A673 (cell line): ENCODE measurements at regions not wholly inside any gene's neighbourhood (a gene's known extent, or its start where the extent isn't known, plus 50 kb on each side); places are given as distances from the start of the nearest gene placed in this dataset.

Experiments
- BruUV-seq: library from RNA; stranded (reverse); fragments of 400-500 nt; replicated peaks from 2 replicates; lab custom pipeline; 2021; lab: Mats Ljungman, UMichigan
- CTCF ChIA-PET: fragments of 300-600 bp; sonication (Branson Sonifier 250); formaldehyde crosslinking; loops from one replicate; lab custom pipeline; 2022; ENCODE audit warnings: antibody characterized with exemption; lab: Charles Lee
- POLR2A ChIA-PET: fragments of 300-600 bp; sonication (Branson Sonifier 250); formaldehyde crosslinking; loops from one replicate; lab custom pipeline; 2022; ENCODE audit warnings: antibody characterized with exemption; ENCODE audit not compliant: low non-redundant PET; lab: Charles Lee
- DNase-seq: peaks from one replicate; pipeline ENCODE4 v3.0.0-alpha.2; 2015; ENCODE audit warnings: low spot score
- H3K27ac ChIP-seq: fragments of 200-600 bp; sonication (generic); 2 replicates; pipeline ENCODE4 v1.5.1; 2016; ENCODE audit warnings: mixed run types, low read depth, mild to moderate bottlenecking, mixed read lengths, antibody characterized with exemption, low read length; ENCODE audit not compliant: poor library complexity, severe bottlenecking
- H3K27me3 ChIP-seq: fragments of 200-600 bp; sonication (generic); replicated peaks from 2 replicates; pipeline ENCODE4 v1.6.1; 2017; ENCODE audit warnings: mixed run types, low read depth, mild to moderate bottlenecking, mixed read lengths, antibody characterized with exemption, low read length; ENCODE audit not compliant: insufficient read depth, poor library complexity
- H3K36me3 ChIP-seq: fragments of 200-600 bp; sonication (generic); 2 replicates; pipeline ENCODE4 v1.6.1; 2016; ENCODE audit warnings: mixed run types, mild to moderate bottlenecking, mixed read lengths, antibody characterized with exemption, low read length; ENCODE audit not compliant: insufficient read depth, poor library complexity, severe bottlenecking
- H3K4me1 ChIP-seq: fragments of 200-600 bp; sonication (generic); 2 replicates; pipeline ENCODE4 v1.6.1; 2017; ENCODE audit warnings: mixed run types, mild to moderate bottlenecking, mixed read lengths, antibody characterized with exemption, low read length; ENCODE audit not compliant: insufficient read depth, poor library complexity, severe bottlenecking
- H3K4me3 ChIP-seq: fragments of 200-600 bp; sonication (generic); 2 replicates; pipeline ENCODE4 v1.5.1; 2016; ENCODE audit warnings: low read depth, mixed run types, mild to moderate bottlenecking, mixed read lengths, low read length; ENCODE audit not compliant: poor library complexity, severe bottlenecking
- H3K9me3 ChIP-seq: fragments of 200-600 bp; sonication (generic); 2 replicates; pipeline ENCODE4 v1.6.1; 2016; ENCODE audit warnings: mixed run types, low read depth, mild to moderate bottlenecking, mixed read lengths, antibody characterized with exemption, low read length; ENCODE audit not compliant: poor library complexity, severe bottlenecking
- EZH2 ChIP-seq: fragments of 200-600 bp; sonication (generic); IDR thresholded peaks from 2 replicates; pipeline ENCODE4 v1.6.1; 2017; ENCODE audit warnings: borderline replicate concordance, low read depth, mild to moderate bottlenecking, mixed read lengths, antibody characterized with exemption, low read length; ENCODE audit not compliant: poor library complexity, severe bottlenecking
- intact Hi-C: fragments of 100-400 bp; cut with micrococcal nuclease; formaldehyde crosslinking; loops from one replicate; pipeline ENCODE4 v1.10.0; 2022; ENCODE audit not compliant: unreplicated experiment
- TF ChIP-seq, protein P1 (sequence below): fragments of 300-800, 200-600 bp; sonication (generic); conservative IDR thresholded peaks from 2 replicates; pipeline ENCODE4 v1.5.1; 2017; ENCODE audit warnings: low read depth, mild to moderate bottlenecking, antibody characterized with exemption, low read length, moderate library complexity, mixed read lengths

DNA sequence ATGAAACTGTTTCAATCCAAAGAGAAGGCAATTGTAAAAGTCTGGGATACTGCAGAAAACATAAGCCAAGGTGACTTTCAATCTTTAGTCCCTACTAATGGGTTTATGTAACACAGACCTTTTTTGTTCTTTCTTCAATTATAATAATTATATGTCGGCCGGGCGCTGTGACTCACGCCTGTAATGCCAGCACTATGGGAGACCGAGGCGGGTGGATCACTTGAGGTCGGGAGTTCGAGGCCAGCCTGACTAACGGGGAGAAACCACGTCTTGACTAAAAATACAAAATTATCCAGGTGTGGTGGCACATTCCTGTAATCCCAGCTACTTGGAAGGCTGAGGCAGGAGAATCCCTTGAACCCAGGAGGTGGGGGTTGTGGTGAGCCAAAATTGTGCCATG is 489.8 kb upstream of the CTSO start:
- no TSS peak for BruUV-seq
- no peak for DNase-seq
- no peak overlapping the region for H3K4me3 ChIP-seq
- no peaks in the 10 kb centered on the region for H3K4me1 ChIP-seq
- H3K36me3 ChIP-seq = no peaks in the 10 kb centered on the region
- no peaks in the 10 kb centered on the region for H3K27me3 ChIP-seq
- TF ChIP-seq, protein P1, sequence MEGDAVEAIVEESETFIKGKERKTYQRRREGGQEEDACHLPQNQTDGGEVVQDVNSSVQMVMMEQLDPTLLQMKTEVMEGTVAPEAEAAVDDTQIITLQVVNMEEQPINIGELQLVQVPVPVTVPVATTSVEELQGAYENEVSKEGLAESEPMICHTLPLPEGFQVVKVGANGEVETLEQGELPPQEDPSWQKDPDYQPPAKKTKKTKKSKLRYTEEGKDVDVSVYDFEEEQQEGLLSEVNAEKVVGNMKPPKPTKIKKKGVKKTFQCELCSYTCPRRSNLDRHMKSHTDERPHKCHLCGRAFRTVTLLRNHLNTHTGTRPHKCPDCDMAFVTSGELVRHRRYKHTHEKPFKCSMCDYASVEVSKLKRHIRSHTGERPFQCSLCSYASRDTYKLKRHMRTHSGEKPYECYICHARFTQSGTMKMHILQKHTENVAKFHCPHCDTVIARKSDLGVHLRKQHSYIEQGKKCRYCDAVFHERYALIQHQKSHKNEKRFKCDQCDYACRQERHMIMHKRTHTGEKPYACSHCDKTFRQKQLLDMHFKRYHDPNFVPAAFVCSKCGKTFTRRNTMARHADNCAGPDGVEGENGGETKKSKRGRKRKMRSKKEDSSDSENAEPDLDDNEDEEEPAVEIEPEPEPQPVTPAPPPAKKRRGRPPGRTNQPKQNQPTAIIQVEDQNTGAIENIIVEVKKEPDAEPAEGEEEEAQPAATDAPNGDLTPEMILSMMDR = no peak
- no peak for TF ChIP-seq EZH2
- no peak overlapping the region for H3K27ac ChIP-seq
- intact Hi-C loops = no loop called here
- H3K9me3 ChIP-seq = no peaks in the 10 kb centered on the region
- POLR2A ChIA-PET = no interaction called here
- CTCF ChIA-PET = no interaction called here

DNA sequence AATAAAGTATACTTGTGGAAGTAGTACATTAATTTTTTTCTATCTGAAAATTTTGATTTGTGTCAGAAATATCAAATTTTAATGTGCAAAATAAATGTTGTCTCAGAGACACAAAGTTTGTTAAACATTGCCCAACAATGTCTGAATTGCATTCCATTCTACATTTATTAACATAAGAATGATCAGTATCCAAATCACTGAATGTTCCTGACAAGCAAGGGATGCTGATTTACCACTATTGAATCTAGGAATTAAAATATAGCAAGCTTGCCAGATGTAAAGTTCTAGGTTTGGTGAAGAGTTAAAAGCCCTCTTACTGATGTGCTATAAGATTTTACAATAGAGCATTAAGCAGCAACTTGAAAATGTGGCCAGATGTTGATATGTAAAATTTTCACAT is 489.2 kb upstream of the CTSO start:
- ChIA-PET POLR2A (no interaction called here), CTCF (no interaction called here)
- Histone ChIP-seq H3K4me3 (no peak overlapping the region), H3K36me3 (no peaks in the 10 kb centered on the region), H3K4me1 (no peaks in the 10 kb centered on the region), H3K27me3 (no peaks in the 10 kb centered on the region), H3K27ac (no peak overlapping the region), H3K9me3 (no peaks in the 10 kb centered on the region)
- intact Hi-C loops = no loop called here
- no TSS peak for BruUV-seq
- TF ChIP-seq EZH2 = no peak
- TF ChIP-seq, protein P1 = no peak
- DNase-seq = no peak

DNA sequence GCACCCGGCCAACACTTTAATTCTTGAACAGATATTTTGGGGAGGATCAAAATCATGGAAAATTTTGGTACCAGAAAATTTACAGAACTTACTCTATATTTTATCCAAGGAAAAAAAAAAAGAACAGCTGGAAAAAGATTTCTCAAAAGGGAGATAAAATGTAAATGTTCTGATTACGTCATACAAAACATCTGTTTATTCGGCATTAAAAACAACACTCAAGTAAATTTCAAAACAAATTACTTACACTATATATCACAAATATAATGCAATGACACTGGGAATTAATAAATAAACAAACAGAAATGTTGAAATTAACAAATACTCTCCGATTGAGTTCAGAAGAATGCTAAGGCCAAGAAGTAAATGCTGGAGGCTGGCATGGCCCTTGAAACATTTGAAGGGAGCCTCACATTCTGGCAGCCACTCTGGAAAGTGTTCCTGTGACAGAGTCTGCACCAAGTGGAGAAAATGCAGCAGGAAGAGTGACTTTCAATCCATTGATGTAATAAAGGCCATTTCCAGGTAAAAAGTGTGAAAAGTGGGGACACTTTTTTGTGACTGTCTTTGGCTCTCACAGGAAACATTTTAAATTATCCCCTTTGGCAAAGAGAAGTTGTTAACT is 486.0 kb upstream of the CTSO start:
- POLR2A ChIA-PET = no interaction called here

More for the DNA sequence above, 486.0 kb upstream of the CTSO start:
- peaks cover 5% of the 10 kb centered on the region for H3K4me1 ChIP-seq
- no peaks in the 10 kb centered on the region for H3K36me3 ChIP-seq
- H3K4me3 ChIP-seq = no peak overlapping the region
- CTCF ChIA-PET = no interaction called here
- no TSS peak for BruUV-seq
- H3K27me3 ChIP-seq = no peaks in the 10 kb centered on the region
- intact Hi-C loops = no loop called here
- TF ChIP-seq EZH2 = no peak
- TF ChIP-seq, protein P1 = no peak
- no peak for DNase-seq
- no peaks in the 10 kb centered on the region for H3K9me3 ChIP-seq
- H3K27ac ChIP-seq = no peak overlapping the region
